ENCODE measurements at regions not wholly inside any gene's neighbourhood (a gene's known extent, or its start where the extent isn't known, plus 50 kb on each side); places are given as distances from the start of the nearest gene placed in this dataset.
"Not testable (repeated sequence)": the region's sequence is repeated elsewhere in the genome, so short reads cannot be mapped to it uniquely, and the experiment has no call there.

DNA sequence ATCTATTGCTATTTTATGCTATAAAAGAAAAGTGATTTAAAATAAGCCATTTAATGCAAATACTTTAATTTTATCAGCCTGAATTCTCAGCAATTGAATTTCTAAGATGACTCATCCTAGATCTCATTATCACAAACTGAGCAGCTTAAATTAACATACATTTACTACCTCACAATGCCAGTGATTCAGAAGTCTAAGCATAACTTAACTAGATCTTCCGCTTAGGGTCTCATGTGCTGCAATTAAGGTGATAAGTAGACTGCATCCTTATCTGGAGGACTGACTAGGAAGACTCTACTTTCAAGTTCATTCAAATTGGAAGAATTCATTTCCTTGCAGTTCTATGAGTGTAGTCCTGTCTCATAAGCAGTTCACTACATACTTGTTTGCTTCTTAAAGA is 286.6 kb downstream of the COL11A1 start:
- H3K27me3 ChIP-seq (ENCODE audit: control insufficient read depth, insufficient read depth, low read length): no peaks in the 10 kb centered on the region

DNA sequence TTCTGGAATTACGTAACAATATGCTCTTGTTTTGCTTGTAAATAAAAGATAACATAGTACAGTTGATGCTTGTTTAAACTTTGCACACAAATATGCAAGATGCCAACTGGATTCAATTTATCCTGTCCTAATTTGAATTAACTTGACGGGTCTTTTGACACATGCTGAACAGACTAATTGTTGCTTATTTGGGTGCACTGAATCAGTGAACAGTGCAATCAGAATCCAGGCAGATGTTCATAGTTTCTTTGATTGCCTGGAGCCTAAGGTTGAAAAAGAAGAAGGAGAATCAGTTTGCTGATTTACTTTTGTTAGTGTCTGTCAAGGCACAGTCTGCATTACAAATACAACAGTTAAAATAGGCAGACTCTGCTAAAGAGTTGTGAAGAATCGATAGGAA is 307.9 kb downstream of the COL11A1 start:
- Histone ChIP-seq H3K4me1 (ENCODE audit: control insufficient read depth, low read depth, low read length) (no peaks in the 10 kb centered on the region), H3K4me3 (ENCODE audit: low read length) (no peak overlapping the region), H3K27ac (ENCODE audit: low read length) (no peak overlapping the region), H3K27me3 (ENCODE audit: control insufficient read depth, insufficient read depth, low read length) (no peaks in the 10 kb centered on the region), H3K9me3 (ENCODE audit: control insufficient read depth, low read depth, low read length) (no peaks in the 10 kb centered on the region), H3K9ac (ENCODE audit: low read length) (no peak overlapping the region), H3K36me3 (ENCODE audit: control insufficient read depth, low read depth, low read length) (no peaks in the 10 kb centered on the region)

More for the DNA sequence above, 286.6 kb downstream of the COL11A1 start:
- Histone ChIP-seq H3K4me3 (ENCODE audit: low read length) (no peak overlapping the region), H3K9me3 (ENCODE audit: control insufficient read depth, low read depth, low read length) (no peaks in the 10 kb centered on the region), H3K4me1 (ENCODE audit: control insufficient read depth, low read depth, low read length) (no peaks in the 10 kb centered on the region), H3K36me3 (ENCODE audit: control insufficient read depth, low read depth, low read length) (no peaks in the 10 kb centered on the region), H3K27ac (ENCODE audit: low read length) (no peak overlapping the region), H3K9ac (ENCODE audit: low read length) (no peak overlapping the region)

DNA sequence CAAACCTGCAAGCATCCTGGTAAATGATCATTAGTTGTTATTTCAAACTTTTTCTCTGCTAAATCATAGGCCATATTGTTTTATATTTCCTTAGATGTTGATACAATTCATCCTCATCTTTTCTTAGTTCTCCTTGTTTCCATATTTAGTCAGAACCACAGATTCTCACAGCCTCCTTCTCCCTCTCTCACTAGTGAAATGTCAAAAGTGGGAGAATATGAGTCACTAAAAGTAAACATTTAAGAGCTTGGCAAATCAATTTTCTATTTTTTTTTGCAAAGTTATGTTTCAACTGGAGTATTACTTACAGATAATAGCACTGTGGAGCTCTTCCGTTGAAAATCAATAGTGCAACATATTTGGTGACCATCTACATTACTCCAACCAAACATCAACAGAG is 308.8 kb downstream of the COL11A1 start:
- Histone ChIP-seq H3K36me3 (ENCODE audit: control insufficient read depth, low read depth, low read length) (no peaks in the 10 kb centered on the region), H3K27me3 (ENCODE audit: control insufficient read depth, insufficient read depth, low read length) (no peaks in the 10 kb centered on the region), H3K4me1 (ENCODE audit: control insufficient read depth, low read depth, low read length) (no peaks in the 10 kb centered on the region), H3K9me3 (ENCODE audit: control insufficient read depth, low read depth, low read length) (no peaks in the 10 kb centered on the region), H3K27ac (ENCODE audit: low read length) (no peak overlapping the region), H3K4me3 (ENCODE audit: low read length) (no peak overlapping the region), H3K9ac (ENCODE audit: low read length) (no peak overlapping the region)

- no peaks in the 10 kb centered on the region for H3K36me3 ChIP-seq (ENCODE audit: control insufficient read depth, low read depth, low read length)
- H3K27ac ChIP-seq (ENCODE audit: low read length): no peak overlapping the region
- H3K4me3 ChIP-seq (ENCODE audit: low read length): no peak overlapping the region
- H3K9me3 ChIP-seq (ENCODE audit: control insufficient read depth, low read depth, low read length): no peaks in the 10 kb centered on the region
- no peaks in the 10 kb centered on the region for H3K27me3 ChIP-seq (ENCODE audit: control insufficient read depth, insufficient read depth, low read length)
- no peak overlapping the region for H3K9ac ChIP-seq (ENCODE audit: low read length)
- H3K4me1 ChIP-seq (ENCODE audit: control insufficient read depth, low read depth, low read length): no peaks in the 10 kb centered on the region
Measured at GRCh38 chr1:102798718-102799117, 309.6 kb downstream of the COL11A1 start.

DNA sequence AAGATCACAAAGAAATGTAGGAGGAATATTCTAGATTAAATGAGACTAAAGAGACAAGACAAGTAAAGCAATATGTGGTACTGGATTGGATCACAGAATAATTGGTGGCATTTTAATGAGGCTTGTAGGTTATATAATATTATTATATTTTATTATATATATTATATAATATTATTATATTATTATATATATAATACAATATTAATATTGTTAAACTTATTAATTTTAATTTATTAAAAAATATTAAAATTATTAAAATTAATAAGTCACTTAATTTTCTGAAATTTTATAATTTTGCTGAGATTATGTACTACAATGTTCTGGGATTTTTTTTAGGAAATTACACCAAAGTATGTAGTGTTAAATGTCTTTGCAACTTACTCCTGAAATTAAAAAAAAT is 311.9 kb downstream of the COL11A1 start:
- Histone ChIP-seq H3K4me3 (ENCODE audit: low read length) (no peak overlapping the region), H3K27me3 (ENCODE audit: control insufficient read depth, insufficient read depth, low read length) (no peaks in the 10 kb centered on the region), H3K27ac (ENCODE audit: low read length) (no peak overlapping the region), H3K36me3 (ENCODE audit: control insufficient read depth, low read depth, low read length) (no peaks in the 10 kb centered on the region), H3K4me1 (ENCODE audit: control insufficient read depth, low read depth, low read length) (no peaks in the 10 kb centered on the region), H3K9me3 (ENCODE audit: control insufficient read depth, low read depth, low read length) (no peaks in the 10 kb centered on the region), H3K9ac (ENCODE audit: low read length) (no peak overlapping the region)

GRCh38 chr1:102790997-102791396 is 317.3 kb downstream of the COL11A1 start:
- Histone ChIP-seq H3K9me3 (ENCODE audit: control insufficient read depth, low read depth, low read length) (no peaks in the 10 kb centered on the region), H3K4me3 (ENCODE audit: low read length) (no peak overlapping the region), H3K36me3 (ENCODE audit: control insufficient read depth, low read depth, low read length) (no peaks in the 10 kb centered on the region), H3K4me1 (ENCODE audit: control insufficient read depth, low read depth, low read length) (no peaks in the 10 kb centered on the region), H3K9ac (ENCODE audit: low read length) (no peak overlapping the region), H3K27me3 (ENCODE audit: control insufficient read depth, insufficient read depth, low read length) (no peaks in the 10 kb centered on the region), H3K27ac (ENCODE audit: low read length) (no peak overlapping the region)

DNA sequence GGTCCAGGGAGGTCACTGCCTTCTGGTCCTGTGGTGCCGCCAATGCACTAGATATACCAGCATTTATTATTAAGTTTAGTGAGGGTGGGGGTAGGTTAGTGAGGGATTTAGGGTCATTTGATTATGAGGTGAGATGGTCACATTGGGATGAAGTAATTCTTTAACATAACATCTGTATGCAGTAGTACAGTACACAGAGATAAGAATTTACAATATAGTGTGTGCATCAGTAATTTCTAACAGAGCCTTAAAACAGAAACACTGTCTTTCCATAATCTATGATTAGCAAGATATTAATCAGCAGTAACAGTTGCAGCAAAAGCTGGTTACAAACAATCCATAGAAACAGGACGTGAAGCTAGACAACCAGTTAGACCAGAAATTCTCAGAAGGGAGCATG is 318.4 kb downstream of the COL11A1 start:
- H3K27me3 ChIP-seq (ENCODE audit: control insufficient read depth, insufficient read depth, low read length); H3K27ac ChIP-seq (ENCODE audit: low read length); H3K9ac ChIP-seq (ENCODE audit: low read length); H3K4me3 ChIP-seq (ENCODE audit: low read length); H3K9me3 ChIP-seq (ENCODE audit: control insufficient read depth, low read depth, low read length); H3K4me1 ChIP-seq (ENCODE audit: control insufficient read depth, low read depth, low read length); H3K36me3 ChIP-seq (ENCODE audit: control insufficient read depth, low read depth, low read length): not testable (repeated sequence)

DNA sequence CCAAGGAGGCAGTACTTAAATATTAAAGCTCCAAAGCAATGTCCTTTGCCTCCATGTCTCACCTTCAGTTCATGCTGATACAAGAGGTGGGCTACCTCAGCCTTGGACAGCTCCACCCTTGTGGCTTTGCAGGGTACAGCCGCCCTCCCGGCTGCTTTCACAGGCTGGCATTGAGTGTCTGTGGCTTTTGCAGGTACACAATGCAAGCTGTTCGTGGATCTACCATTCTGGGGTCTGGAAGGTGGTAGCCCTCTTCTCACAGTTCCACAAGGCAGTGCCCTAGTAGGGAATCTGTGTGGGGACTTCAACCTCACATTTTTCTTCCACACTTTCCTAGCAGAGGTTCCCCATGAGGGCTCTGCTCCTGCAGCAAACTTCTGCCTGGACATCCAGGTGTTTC is 324.8 kb downstream of the COL11A1 start:
- Histone ChIP-seq H3K9ac (ENCODE audit: low read length) (no peak overlapping the region), H3K9me3 (ENCODE audit: control insufficient read depth, low read depth, low read length) (peaks cover 12% of the 10 kb centered on the region), H3K36me3 (ENCODE audit: control insufficient read depth, low read depth, low read length) (no peaks in the 10 kb centered on the region), H3K4me3 (ENCODE audit: low read length) (no peak overlapping the region), H3K27me3 (ENCODE audit: control insufficient read depth, insufficient read depth, low read length) (no peaks in the 10 kb centered on the region), H3K27ac (ENCODE audit: low read length) (no peak overlapping the region), H3K4me1 (ENCODE audit: control insufficient read depth, low read depth, low read length) (no peaks in the 10 kb centered on the region)

GRCh38 chr1:102782144-102782543 is 326.2 kb downstream of the COL11A1 start:
- H3K4me3 ChIP-seq (ENCODE audit: low read length): no peak overlapping the region
- H3K4me1 ChIP-seq (ENCODE audit: control insufficient read depth, low read depth, low read length): no peaks in the 10 kb centered on the region
- H3K27ac ChIP-seq (ENCODE audit: low read length): no peak overlapping the region
- H3K27me3 ChIP-seq (ENCODE audit: control insufficient read depth, insufficient read depth, low read length): no peaks in the 10 kb centered on the region
- peaks cover 12% of the 10 kb centered on the region for H3K9me3 ChIP-seq (ENCODE audit: control insufficient read depth, low read depth, low read length)
- no peaks in the 10 kb centered on the region for H3K36me3 ChIP-seq (ENCODE audit: control insufficient read depth, low read depth, low read length)
- H3K9ac ChIP-seq (ENCODE audit: low read length): no peak overlapping the region

- H3K27ac ChIP-seq (ENCODE audit: low read length): no peak overlapping the region
- H3K4me1 ChIP-seq (ENCODE audit: control insufficient read depth, low read depth, low read length): peaks cover 9% of the 10 kb centered on the region
- H3K36me3 ChIP-seq (ENCODE audit: control insufficient read depth, low read depth, low read length): no peaks in the 10 kb centered on the region
- H3K27me3 ChIP-seq (ENCODE audit: control insufficient read depth, insufficient read depth, low read length): no peaks in the 10 kb centered on the region
- H3K4me3 ChIP-seq (ENCODE audit: low read length): no peak overlapping the region
- no peaks in the 10 kb centered on the region for H3K9me3 ChIP-seq (ENCODE audit: control insufficient read depth, low read depth, low read length)
- no peak overlapping the region for H3K9ac ChIP-seq (ENCODE audit: low read length)
Measured at GRCh38 chr1:102776071-102776470, 332.3 kb downstream of the COL11A1 start.

GRCh38 chr1:102772831-102773230 is 335.5 kb downstream of the COL11A1 start:
- Histone ChIP-seq H3K4me1 (ENCODE audit: control insufficient read depth, low read depth, low read length) (peaks cover 9% of the 10 kb centered on the region), H3K36me3 (ENCODE audit: control insufficient read depth, low read depth, low read length) (no peaks in the 10 kb centered on the region), H3K27me3 (ENCODE audit: control insufficient read depth, insufficient read depth, low read length) (no peaks in the 10 kb centered on the region), H3K27ac (ENCODE audit: low read length) (no peak overlapping the region), H3K9me3 (ENCODE audit: control insufficient read depth, low read depth, low read length) (no peaks in the 10 kb centered on the region), H3K4me3 (ENCODE audit: low read length) (no peak overlapping the region), H3K9ac (ENCODE audit: low read length) (no peak overlapping the region)

DNA sequence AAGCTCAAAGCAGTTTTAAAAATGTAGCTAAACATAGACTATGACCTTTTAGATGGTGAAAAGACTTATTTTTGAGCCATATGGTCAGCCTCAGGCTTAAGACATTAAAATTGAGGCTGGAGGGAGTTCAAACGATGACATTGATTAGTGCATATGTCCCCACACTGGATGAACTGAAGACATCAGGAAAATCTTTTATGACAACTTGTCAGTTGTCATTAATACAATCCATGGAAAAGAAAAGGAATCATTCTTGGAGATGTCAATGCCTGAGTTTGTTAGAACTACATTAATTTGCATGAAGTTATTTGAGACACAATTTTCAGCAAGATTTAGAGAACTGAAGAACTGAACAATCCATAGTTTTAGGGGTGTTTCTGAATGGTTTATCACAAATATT is 349.9 kb downstream of the COL11A1 start:
- H3K4me3 ChIP-seq (ENCODE audit: low read length): no peak overlapping the region
- no peaks in the 10 kb centered on the region for H3K27me3 ChIP-seq (ENCODE audit: control insufficient read depth, insufficient read depth, low read length)
- H3K27ac ChIP-seq (ENCODE audit: low read length): no peak overlapping the region
- H3K9me3 ChIP-seq (ENCODE audit: control insufficient read depth, low read depth, low read length): no peaks in the 10 kb centered on the region
- no peaks in the 10 kb centered on the region for H3K4me1 ChIP-seq (ENCODE audit: control insufficient read depth, low read depth, low read length)
- no peaks in the 10 kb centered on the region for H3K36me3 ChIP-seq (ENCODE audit: control insufficient read depth, low read depth, low read length)
- no peak overlapping the region for H3K9ac ChIP-seq (ENCODE audit: low read length)

Data from iPS-18a (cell line).